Testis (tissue), 2 donors: ENCODE measurements at regions not wholly inside any gene's neighbourhood (a gene's known extent, or its start where the extent isn't known, plus 50 kb on each side); places are given as distances from the start of the nearest gene placed in this dataset.

ENCODE experiments used
- CTCF ChIP-seq, 3 experiments: fragments of 450-650 bp in 2 of 3; fragments of 200-600 bp in 1 of 3; sonication (generic) in 1 of 3; IDR thresholded peaks; one replicate each; pipeline ENCODE4 v1.5.1; 2016 to 2019; ENCODE audit warnings: antibody characterized with exemption in 3 of 3, mild to moderate bottlenecking in 2 of 3, moderate library complexity in 1 of 3
- POLR2A ChIP-seq: fragments of 450-650 bp; IDR thresholded peaks from one replicate; pipeline ENCODE4 v1.6.1; 2017; ENCODE audit warnings: antibody characterized with exemption, mild to moderate bottlenecking, moderate library complexity

DNA sequence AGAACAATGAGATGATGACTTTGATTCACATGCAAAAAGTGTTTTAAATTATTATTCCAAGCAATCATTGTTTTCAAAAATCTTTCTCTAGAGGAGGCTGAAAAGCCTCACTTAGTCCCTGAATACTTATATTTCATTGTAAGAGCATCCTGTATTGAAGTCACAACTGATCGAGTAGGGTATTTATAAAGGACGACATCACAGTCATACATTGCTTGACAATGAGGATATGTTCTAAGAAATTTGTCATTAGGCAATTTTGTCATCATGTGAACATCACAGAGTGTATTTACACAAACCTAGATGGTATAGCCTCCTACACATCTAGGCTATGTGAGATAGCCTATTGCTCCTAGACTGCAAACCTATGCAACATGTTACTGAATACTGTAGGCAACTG lies 510.4 kb upstream of the RGMB start:
- no peak for TF ChIP-seq POLR2A
- TF ChIP-seq CTCF (IDR thresholded peaks at IDR 0.05), result no peak
